IPS-18a (cell line): ENCODE measurements at regions not wholly inside any gene's neighbourhood (a gene's known extent, or its start where the extent isn't known, plus 50 kb on each side); places are given as distances from the start of the nearest gene placed in this dataset.
A peak's percentile ranks its signal among the peaks of the same experiment; 100 is the strongest.
"Not testable (repeated sequence)": the region's sequence is repeated elsewhere in the genome, so short reads cannot be mapped to it uniquely, and the experiment has no call there.

ENCODE experiments used
- H3K27ac ChIP-seq: one replicate; pipeline ENCODE4 v1.5.1; 2013; ENCODE audit warnings: low read length
- H3K27me3 ChIP-seq: one replicate; pipeline ENCODE4 v1.6.1; 2013; ENCODE audit warnings: mild to moderate bottlenecking, low read length; ENCODE audit not compliant: control insufficient read depth, insufficient read depth
- H3K36me3 ChIP-seq: one replicate; pipeline ENCODE4 v1.6.1; 2013; ENCODE audit warnings: low read depth, low read length; ENCODE audit not compliant: control insufficient read depth
- H3K4me1 ChIP-seq: one replicate; pipeline ENCODE4 v1.6.1; 2013; ENCODE audit warnings: low read depth, low read length; ENCODE audit not compliant: control insufficient read depth
- H3K4me3 ChIP-seq: one replicate; pipeline ENCODE4 v1.5.1; 2013; ENCODE audit warnings: low read length
- H3K9ac ChIP-seq: one replicate; pipeline ENCODE4 v1.6.1; 2013; ENCODE audit warnings: mild to moderate bottlenecking, low read length, moderate library complexity
- H3K9me3 ChIP-seq: one replicate; pipeline ENCODE4 v1.6.1; 2013; ENCODE audit warnings: low read depth, low read length; ENCODE audit not compliant: control insufficient read depth

DNA sequence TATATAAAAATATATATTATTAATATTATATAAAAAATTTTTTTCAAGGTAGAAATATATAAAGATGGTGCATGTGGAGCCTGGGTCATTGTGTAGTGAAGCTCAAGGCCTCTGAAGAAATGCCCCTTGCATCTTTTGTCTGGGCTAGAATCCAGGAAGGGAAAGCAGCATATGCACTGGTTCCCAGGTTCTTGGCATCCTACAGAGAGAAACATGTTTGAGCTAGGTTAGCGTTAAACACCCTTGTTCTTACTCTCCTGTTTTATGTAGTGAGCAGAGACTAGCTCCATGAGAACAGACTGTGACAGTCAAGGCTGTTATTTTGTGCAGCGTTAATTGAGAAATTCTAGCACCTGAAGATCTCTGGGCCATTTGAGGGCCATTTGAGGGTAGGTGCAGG lies 116.1 kb downstream of the POM121L12 start:
- H3K27ac ChIP-seq, result no peak overlapping the region
- H3K9ac ChIP-seq, result no peak overlapping the region
- H3K9me3 ChIP-seq, result no peaks in the 10 kb centered on the region

DNA sequence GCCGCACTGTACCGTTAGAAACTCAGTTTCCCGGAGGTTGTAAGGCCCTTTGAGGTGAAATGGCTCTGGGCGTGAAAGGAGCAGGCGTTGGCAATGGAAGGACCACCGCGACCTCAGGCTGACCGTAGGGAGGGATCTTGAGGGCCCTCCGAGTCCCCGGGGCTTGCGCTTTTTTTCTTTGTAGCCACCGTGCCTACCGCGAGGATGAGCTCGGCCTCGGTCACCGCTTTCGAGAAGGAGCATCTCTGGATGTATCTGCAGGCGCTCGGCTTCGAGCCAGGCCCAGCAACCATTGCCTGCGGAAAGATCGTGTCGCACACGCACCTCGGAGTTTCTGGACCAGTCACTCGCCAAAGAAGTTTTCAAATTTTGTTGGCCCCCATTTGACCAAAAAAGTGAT lies 151.8 kb downstream of the POM121L12 start:
- not testable (repeated sequence) for H3K9me3 ChIP-seq

More for the DNA sequence above, 116.1 kb downstream of the POM121L12 start:
- Histone ChIP-seq H3K4me1 (no peaks in the 10 kb centered on the region), H3K4me3 (no peak overlapping the region), H3K36me3 (no peaks in the 10 kb centered on the region), H3K27me3 (no peaks in the 10 kb centered on the region)

DNA sequence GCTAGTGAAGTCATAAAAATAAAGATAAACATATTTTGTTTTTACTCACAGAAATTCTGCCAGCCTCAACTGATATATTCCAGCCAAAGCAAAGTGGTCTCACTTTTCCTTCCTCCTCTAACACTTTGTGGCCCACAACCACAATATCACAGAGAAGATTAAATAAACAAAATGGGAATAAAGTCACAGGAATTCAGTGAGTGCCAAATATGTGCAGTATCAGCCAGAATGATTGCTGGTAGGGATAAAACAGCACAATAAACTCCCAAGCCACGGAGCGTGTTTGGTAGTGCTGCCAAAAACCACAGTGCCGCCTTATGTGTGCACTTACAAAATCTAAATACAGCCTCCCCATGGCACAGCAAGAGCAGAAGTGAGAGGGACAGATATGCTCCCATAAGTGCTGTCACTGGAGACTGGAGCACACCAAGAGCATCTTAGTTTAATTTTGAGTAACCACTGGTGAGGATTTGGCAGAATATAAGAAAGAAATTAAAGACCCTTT lies 155.8 kb downstream of the POM121L12 start:
- H3K9me3 ChIP-seq, result no peaks in the 10 kb centered on the region
- no peaks in the 10 kb centered on the region for H3K4me1 ChIP-seq
- H3K9ac ChIP-seq, result no peak overlapping the region
- H3K4me3 ChIP-seq, result no peak overlapping the region
- no peaks in the 10 kb centered on the region for H3K36me3 ChIP-seq
- no peak overlapping the region for H3K27ac ChIP-seq
- no peaks in the 10 kb centered on the region for H3K27me3 ChIP-seq

More for the DNA sequence above, 151.8 kb downstream of the POM121L12 start:
- not testable (repeated sequence) for H3K27ac ChIP-seq, H3K27me3 ChIP-seq, H3K9ac ChIP-seq, H3K4me3 ChIP-seq, H3K36me3 ChIP-seq, H3K4me1 ChIP-seq

DNA sequence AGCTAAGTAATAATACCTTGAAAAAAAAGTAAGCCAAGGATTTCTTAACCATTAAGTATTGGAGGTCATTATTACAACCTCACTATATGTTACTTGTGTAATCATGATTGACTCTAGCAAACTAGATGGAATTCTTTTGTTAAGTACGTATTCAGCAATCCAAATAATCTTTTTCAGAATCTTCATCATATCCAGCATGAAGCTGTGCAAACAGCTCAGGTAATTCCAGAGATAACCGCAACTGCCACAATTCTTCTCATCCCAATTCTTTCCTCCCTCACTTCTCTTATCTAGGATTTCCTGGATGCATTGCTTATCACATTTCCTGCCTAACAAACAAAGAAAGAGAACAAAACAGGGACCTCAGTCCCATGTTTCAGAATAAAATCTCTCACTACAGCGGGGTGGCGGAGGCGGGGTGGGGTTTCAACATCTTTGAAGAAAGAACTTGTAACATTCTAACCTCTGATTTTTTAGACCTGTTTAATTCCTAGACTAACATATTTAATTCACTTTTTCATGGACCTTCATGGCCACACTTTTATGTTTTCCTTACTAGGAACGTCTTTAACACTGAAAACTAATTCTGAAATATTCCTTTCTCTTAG lies 156.5 kb downstream of the POM121L12 start:
- Histone ChIP-seq H3K4me3 (no peak overlapping the region), H3K36me3 (no peaks in the 10 kb centered on the region), H3K9ac (no peak overlapping the region), H3K27ac (no peak overlapping the region), H3K27me3 (no peaks in the 10 kb centered on the region), H3K4me1 (no peaks in the 10 kb centered on the region), H3K9me3 (no peaks in the 10 kb centered on the region)

DNA sequence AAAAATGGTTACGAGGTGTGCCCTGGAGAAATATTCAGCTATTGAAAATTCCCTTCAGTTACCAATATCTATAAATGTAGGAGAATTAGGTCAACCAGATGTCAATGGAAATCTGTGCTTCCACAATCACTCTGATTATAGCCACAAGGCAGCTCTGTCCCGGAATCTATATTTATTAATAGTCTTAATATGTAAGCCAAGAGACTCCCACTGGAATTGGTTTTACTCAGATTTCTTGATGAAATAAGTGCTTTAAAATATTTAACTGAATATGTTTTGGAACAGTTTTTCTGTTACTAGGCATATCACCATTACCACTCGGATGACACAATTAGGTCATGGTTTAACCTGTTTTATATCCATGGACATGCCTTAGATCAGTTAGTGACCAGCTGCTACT lies 169.6 kb downstream of the POM121L12 start:
- no peak overlapping the region for H3K27ac ChIP-seq
- H3K9ac ChIP-seq, result no peak overlapping the region
- peaks cover 5% of the 10 kb centered on the region for H3K4me1 ChIP-seq
- no peaks in the 10 kb centered on the region for H3K36me3 ChIP-seq
- H3K27me3 ChIP-seq, result no peaks in the 10 kb centered on the region
- no peaks in the 10 kb centered on the region for H3K9me3 ChIP-seq
- H3K4me3 ChIP-seq, result no peak overlapping the region

DNA sequence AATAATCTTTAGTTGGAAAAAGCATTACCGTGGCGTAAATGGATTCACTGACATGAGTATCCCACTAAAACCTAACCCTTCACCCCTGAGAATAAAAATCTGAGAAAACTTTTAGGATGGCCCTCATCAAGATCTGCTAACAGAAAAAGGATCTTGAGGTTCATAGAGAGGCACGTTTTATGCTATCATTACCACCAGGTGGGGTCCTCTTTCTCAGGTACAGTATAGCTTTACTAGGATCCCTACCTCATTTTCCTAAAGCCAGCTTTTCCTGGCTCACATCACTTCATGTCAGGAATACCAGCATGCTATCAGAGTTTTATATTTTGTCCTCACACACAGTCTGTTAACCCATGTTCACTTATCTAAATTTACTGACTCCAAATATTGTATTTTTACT lies 173.7 kb downstream of the POM121L12 start:
- Histone ChIP-seq H3K27ac (no peak overlapping the region), H3K4me3 (no peak overlapping the region), H3K27me3 (no peaks in the 10 kb centered on the region), H3K9ac (no peak overlapping the region), H3K36me3 (no peaks in the 10 kb centered on the region), H3K9me3 (no peaks in the 10 kb centered on the region), H3K4me1 (peaks cover 3% of the 10 kb centered on the region)

DNA sequence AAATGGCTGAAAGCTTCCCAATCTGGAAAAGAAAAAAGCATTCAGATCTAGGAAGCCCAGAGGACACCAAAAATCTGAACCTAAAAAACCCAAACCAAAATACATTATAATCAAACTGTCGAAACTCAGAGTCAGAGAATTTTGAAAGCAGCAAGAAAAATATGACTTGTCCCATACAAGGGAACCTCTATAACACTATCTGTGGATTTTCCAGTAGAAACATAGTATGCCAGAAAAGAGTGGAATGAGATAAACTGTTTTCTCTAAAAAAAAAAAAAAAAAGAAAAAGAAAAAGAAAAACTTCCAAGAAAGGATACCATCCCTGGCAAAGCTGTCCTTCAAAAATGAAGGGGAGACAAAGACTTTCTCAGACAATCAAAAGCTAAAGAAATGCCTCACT lies 179.0 kb downstream of the POM121L12 start:
- H3K9me3 ChIP-seq, result peaks cover 9% of the 10 kb centered on the region

DNA sequence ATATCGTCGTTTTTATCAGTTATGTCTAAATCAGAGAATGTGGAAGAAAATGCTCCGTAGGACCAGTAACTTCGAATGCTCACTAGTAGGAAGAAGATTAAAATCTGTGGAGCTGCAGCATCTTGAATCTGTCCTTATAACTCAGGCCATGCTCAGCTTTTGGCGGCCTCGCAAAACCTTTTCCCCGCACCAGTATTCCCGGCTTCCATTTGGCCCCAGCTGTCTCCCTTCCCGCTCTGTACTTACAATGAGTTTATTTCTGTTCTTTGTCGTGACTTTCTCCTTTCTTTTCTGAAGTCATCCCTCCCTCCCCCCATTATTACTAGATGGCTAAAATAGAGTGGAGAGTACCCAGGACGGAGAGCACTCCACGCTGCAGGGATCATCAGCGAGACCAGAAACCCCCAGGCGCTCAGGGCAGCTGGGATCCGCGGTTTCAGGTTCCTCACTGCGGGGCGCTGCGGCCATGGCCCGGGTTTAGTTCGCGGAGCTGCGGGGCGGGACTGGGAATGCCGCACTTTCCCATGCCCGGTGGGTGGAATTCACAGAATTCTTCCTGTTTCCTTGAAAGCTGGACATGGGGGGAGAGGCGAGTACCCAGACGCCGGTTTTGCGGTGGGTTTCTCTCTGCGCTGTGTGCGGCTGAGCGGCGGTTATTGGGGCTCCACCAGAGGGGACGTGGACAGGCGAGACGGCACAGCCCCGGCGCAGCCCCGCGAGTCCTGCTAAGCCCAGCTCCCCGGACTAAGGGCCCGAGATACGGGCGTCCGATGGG lies 183.5 kb downstream of the POM121L12 start:
- Histone ChIP-seq H3K9ac (peak overlapping the region; percentile 23), H3K36me3 (no peaks in the 10 kb centered on the region), H3K9me3 (peaks cover 9% of the 10 kb centered on the region), H3K27ac (no peak overlapping the region), H3K4me1 (no peaks in the 10 kb centered on the region), H3K4me3 (peak overlapping the region; percentile 67), H3K27me3 (peaks cover 6% of the 10 kb centered on the region)

More for the DNA sequence above, 179.0 kb downstream of the POM121L12 start:
- Histone ChIP-seq H3K27me3 (peaks cover 6% of the 10 kb centered on the region), H3K4me3 (no peak overlapping the region), H3K4me1 (peaks cover 3% of the 10 kb centered on the region), H3K9ac (no peak overlapping the region), H3K27ac (no peak overlapping the region), H3K36me3 (no peaks in the 10 kb centered on the region)

DNA sequence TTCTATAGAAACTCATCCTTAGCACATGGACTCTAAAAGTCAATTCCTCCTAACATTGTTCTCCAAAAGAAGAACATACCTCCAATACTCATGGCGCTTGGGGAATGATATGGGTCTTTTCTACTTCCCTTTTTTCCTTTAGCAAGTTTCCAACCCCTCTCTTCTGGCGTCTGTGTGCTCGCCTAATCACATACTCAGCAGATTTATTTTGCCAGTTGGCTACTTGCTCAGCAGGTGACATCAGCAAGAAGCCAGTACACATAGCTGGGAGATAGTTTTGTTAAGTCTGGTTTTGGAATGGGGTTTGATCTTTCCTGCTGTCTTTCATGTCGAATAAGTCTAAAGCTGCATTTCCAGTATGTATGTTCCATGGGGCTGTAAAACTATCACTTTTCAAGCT lies 193.8 kb downstream of the POM121L12 start:
- Histone ChIP-seq H3K4me1 (no peaks in the 10 kb centered on the region), H3K4me3 (no peak overlapping the region), H3K27me3 (no peaks in the 10 kb centered on the region), H3K9me3 (no peaks in the 10 kb centered on the region), H3K27ac (no peak overlapping the region), H3K36me3 (no peaks in the 10 kb centered on the region), H3K9ac (no peak overlapping the region)

DNA sequence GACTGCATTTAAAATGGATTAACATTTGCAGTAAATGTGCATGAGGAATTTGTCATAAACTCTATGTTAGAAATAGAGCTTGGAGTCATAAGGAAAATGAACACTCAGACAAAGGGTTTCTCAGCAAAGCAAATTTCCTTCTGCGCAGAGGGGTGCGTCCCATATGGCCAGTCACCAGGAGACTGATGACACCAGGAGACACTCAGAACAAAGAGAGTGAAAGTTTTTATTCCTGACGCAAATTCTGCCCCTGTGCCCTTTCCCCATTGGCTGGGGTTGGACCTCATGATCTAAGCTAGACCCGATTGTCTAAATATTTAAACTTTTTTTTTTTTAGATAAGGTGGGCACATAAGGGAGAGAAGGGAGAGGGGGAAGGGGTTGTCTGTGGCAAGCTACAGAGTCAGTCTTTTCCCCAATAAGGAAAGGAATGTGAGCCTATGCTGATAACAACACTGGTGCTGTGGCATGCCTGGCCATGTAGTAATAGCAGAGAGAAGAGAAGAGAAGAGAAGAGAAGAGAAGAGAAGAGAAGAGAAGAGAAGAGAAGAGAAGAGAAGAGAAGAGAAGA lies 202.0 kb downstream of the POM121L12 start:
- Histone ChIP-seq H3K27me3 (no peaks in the 10 kb centered on the region), H3K36me3 (no peaks in the 10 kb centered on the region), H3K4me3 (no peak overlapping the region), H3K27ac (no peak overlapping the region), H3K9ac (no peak overlapping the region), H3K9me3 (no peaks in the 10 kb centered on the region), H3K4me1 (peaks cover 3% of the 10 kb centered on the region)

DNA sequence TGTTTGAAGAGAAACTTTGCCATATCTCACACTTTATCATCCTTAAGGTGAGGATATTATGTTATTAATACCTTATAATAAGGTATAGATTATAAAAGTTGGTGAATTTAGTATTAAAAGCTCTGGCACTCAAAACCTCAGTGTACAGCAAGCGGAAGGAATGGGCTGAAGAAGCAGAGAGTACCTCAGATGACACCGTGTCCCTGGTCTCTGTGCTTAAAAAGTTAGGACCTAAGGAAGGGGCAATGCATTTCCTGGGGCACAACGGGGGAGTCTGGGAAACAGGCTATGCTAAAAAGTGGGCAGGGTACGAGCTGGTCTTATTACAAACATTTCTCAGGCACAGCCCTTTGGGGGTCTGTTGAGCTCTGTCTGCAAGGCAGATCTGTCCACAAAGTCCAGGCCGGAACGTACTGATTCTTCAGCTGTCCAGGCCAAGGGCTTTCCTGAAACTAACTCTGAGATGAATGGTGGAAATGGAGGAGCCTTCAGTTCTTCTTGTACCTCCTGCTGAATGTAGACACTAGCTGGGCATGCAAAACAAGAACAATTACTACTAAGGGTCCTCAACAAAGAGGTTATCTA lies 202.7 kb downstream of the POM121L12 start:
- H3K36me3 ChIP-seq, result no peaks in the 10 kb centered on the region
- H3K4me1 ChIP-seq, result peaks cover 3% of the 10 kb centered on the region
- H3K27me3 ChIP-seq, result no peaks in the 10 kb centered on the region
- H3K9me3 ChIP-seq, result no peaks in the 10 kb centered on the region
- no peak overlapping the region for H3K9ac ChIP-seq
- H3K4me3 ChIP-seq, result no peak overlapping the region
- no peak overlapping the region for H3K27ac ChIP-seq
